Upper lobe of left lung (tissue), 4 donors: ENCODE measurements at regions not wholly inside any gene's neighbourhood (a gene's known extent, or its start where the extent isn't known, plus 50 kb on each side); places are given as distances from the start of the nearest gene placed in this dataset.

Source experiments
- CTCF ChIP-seq, 6 experiments: fragments of 450-650 bp in 4 of 6; fragments of 200-600 bp in 2 of 6; sonication (generic) in 2 of 6; IDR thresholded peaks; one replicate each; pipeline ENCODE4 v1.5.1; 2016 to 2019; ENCODE audit warnings: antibody characterized with exemption in 6 of 6
- EP300 ChIP-seq, 4 donors: sonication (generic); formaldehyde crosslinking; IDR thresholded peaks; one replicate each; pipeline ENCODE4 v1.5.1; 2017; ENCODE audit warnings: antibody characterized with exemption in 4 of 4, control low read depth in 2 of 4
- POLR2A ChIP-seq, 4 donors: fragments of 450-650 bp; IDR thresholded peaks; one replicate each; pipeline ENCODE4 v1.5.1; 2016 to 2017; ENCODE audit warnings: antibody characterized with exemption in 4 of 4, mild to moderate bottlenecking in 2 of 4
- POLR2AphosphoS5 ChIP-seq, 2 donors: sonication (generic); formaldehyde crosslinking; IDR thresholded peaks; one replicate each; pipeline ENCODE4 v1.5.1; 2017; ENCODE audit warnings: antibody characterized with exemption in 2 of 2

- TF ChIP-seq POLR2AphosphoS5 (IDR thresholded peaks at IDR 0.05) = no peak
- no peak for TF ChIP-seq CTCF (IDR thresholded peaks at IDR 0.05)
- no peak for TF ChIP-seq EP300 (IDR thresholded peaks at IDR 0.05)
- TF ChIP-seq POLR2A (IDR thresholded peaks at IDR 0.05) = no peak
Observed at GRCh38 chr12:40451661-40452060, 226.9 kb downstream of the LRRK2 start.
